DMS153 treated with DMSO at 0.1 percent for 48 hours (cell line): ENCODE measurements at regions not wholly inside any gene's neighbourhood (a gene's known extent, or its start where the extent isn't known, plus 50 kb on each side); places are given as distances from the start of the nearest gene placed in this dataset.
A peak's percentile ranks its signal among the peaks of the same experiment; 100 is the strongest.

ENCODE experiments used
- DNase-seq: peaks from one replicate; lab custom pipeline; 2025; ENCODE audit not compliant: unreplicated experiment; lab: John Stamatoyannopoulos, UW

DNA sequence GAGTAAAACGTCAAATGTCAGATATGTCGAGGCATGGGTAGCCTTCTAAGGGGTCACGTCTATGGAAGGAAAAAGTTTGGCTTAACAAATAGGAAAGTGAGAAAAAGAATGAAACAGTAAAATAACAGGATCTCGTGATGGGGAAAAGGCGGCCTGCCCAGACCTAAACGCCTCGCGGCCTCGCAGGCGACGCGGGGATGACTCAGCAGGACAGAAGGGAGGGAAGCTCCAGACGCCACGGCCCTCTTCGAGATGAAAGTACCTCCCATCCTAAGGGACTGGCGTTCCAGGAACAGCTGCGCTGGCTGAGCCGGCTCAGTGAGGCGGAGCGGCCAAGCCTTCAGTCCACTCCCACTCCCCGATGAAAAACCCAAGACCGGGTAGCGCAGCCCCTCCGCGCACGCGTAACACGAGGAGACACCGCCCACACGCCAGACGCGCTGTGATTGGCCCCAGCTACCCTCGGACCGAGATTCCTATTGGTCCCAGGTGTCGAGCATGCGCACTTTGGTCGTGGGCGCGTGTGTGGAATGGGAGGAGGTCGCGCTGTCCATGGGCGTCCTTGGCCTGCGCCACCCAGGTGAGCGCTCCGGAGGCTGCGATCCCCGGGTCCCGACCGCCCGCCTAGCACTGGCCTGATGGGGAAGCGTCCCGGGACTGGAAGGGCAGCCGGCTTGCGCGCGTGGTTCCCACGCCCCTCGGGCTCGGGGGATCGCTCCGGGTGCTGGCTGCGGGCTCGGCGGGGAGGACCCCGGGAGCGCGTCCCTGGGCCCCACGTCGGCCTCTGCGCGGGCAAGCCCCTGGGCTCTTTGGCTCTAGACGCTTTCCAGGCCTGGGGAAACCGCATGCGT, 588.5 kb downstream of the MTRR start:
- peak; percentile 95 for DNase-seq

GRCh38 chr5:8458038-8458383, 589.1 kb downstream of the MTRR start:
- DNase-seq, result no peak

GRCh38 chr5:8461543-8461942, 592.6 kb downstream of the MTRR start:
- no peak for DNase-seq

DNA sequence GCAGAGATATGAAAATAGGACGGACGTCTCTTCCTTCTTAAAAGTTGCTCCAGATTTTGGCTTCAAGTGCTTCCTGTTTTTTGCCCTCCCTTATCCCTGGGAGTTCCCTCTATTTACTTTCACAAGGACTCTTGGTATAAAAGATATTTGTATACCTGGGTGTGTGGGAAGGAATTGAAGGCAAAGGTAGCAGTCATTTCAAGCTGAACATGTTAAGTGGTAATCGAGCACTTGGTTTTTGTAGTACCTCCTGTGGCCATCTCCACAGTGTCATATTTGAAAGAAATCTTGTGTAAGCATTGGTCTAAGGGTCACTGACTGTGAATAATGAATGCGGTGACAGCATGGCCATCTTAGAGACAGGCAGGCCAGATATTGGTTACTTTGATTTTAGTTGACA, 593.6 kb downstream of the MTRR start:
- DNase-seq, result no peak

DNA sequence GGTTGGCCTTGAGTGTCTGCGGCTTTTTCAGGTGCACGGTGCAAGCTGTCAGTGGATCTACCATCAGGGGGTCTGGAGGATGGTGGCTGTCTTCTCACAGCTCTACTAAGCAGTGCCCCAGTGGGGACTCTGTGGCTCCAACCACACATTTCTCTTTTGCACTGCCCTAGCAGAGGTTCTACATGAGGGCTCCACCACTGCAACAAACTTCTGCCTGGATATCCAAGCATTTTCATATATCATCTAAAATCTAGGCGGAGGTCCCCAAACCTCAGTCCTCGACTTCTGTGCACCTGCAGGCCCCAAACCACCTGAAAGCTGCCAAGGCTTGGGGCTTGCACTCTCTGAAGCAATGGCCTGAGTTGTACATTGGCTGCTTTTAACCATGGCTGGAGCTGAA, 601.5 kb downstream of the MTRR start:
- DNase-seq, result no peak

- no peak for DNase-seq
These were observed 602.6 kb downstream of the MTRR start for GRCh38 chr5:8471581-8471980.

DNA sequence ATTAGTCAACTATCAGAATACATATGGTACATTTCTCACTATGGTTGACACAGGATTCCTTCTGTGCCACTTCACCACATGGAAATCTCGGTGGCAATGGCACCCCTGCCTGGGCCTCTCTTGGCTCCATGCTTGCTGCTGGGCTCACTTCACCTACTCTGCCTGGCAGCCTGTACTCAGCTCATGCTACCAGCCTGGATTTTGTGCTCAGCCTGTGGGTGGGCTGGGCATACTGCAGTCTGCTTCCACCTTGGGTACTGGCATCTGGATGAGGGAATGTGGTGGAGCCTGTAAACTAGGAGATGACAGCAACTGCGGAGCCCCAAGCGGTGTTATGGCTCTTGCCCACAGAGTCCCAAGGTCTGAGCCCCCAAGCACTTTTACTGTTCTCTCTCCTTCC, 604.1 kb downstream of the MTRR start:
- no peak for DNase-seq

DNA sequence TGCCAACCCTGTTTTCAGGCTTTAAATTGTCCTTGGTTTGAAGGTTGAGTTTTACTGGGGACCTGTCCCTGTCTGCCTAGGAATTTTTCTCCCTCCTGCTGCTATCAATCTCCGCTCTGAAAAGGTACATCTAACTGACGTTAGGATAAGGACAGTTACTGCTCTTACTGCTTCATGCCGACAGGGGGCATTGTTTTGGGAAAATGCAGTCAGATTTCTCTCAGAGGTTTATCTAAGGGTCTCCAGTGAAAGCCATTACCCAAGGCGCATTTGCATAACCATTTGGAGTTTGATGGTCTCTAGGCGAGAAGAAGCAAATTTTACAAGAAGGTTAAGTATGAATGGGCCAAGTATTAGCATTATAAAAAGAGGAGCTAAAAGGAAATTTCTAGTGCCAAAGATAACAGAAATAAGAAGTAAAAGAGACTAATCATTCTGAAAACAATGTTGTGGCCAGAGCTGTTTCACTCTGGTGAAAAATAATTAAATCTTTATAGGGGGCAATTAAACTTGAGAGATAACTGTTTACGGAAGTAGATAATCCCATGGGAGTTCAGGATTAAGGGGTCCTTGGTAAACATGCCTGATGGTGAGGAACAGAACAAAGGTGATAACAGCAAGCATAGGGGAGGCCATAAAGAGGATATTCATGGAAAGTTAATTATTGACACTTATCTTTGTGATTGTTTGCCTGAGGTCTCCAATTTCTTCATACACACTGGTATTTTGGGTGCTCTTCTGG, 605.0 kb downstream of the MTRR start:
- DNase-seq, result no peak

GRCh38 chr5:8474569-8474930, 605.6 kb downstream of the MTRR start:
- no peak for DNase-seq

GRCh38 chr5:8478326-8478725, 609.4 kb downstream of the MTRR start:
- no peak for DNase-seq

DNA sequence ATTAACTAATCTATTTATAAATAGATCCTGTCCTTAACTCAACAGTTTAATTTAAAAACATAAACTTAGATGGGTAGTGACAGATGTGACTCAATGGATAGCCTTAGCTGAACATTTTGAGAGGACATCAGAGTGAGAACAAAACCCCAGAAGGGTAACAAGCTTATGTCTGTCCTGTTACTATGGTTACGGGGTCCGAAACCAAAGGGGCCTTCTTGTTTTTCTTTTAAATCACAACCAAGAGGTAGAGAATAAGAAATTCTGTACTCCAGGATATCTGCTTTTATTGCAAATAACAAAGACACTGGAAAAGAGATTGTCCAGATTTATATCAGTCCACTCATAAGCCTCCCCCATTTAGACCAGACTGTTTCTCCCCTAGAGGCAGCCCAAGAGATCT, 612.1 kb downstream of the MTRR start:
- DNase-seq, result no peak

DNA sequence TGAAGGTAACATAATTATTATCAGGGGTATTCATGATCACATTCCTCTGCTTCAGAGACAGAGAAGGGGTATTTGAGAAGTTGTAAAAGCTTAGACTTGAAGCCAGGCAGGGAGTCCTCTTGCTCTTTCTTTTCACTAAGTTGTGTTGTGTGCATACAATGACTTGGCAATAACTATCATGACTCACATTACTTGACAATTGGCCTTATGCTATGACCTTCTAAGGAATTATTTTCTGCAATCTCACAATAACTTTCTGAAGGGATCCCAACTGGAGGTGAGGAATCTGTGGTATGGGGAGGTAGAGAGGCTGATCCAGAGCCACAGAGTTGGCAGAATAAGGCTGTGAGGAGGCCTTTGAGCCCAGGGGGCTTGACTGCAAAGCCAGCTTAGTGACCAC, 622.3 kb downstream of the MTRR start:
- no peak for DNase-seq

DNA sequence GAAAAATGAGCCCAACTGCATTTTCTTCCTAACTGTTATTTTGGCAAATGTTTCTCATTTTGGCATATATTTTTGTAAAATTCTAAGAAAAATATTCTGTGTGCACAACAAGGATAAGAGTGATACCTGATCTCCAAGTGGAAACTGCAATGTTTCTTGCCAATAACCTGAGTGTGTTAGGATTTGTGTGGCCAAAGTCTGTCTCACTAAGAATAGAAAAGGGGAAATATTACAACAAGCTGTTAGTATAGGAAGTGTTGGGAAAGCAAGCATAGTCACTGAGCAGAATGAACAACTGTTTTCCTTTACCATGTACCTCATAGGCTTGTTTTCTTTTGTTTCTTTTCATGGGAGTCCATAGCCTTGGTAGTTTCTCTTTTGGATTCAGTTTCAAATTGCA, 624.2 kb downstream of the MTRR start:
- no peak for DNase-seq

DNA sequence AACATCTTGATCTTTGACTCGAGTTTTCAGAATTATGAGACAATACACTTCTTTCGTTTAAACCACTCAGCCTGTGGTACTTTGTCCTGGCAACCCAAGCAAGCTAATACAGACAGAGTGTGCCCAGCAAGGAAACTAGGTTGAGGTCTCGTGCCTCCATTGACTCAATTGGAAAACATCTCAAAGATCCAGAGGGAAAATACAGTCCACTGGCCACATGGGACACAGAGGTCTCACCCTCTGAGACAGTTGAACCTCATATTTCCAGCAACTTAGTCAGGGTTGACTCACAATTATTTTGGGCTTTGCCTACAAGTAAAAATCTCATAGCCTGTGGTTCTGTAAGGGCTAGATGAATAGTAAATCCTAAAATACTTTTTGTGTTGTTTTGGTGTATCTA, 631.5 kb downstream of the MTRR start:
- no peak for DNase-seq

DNA sequence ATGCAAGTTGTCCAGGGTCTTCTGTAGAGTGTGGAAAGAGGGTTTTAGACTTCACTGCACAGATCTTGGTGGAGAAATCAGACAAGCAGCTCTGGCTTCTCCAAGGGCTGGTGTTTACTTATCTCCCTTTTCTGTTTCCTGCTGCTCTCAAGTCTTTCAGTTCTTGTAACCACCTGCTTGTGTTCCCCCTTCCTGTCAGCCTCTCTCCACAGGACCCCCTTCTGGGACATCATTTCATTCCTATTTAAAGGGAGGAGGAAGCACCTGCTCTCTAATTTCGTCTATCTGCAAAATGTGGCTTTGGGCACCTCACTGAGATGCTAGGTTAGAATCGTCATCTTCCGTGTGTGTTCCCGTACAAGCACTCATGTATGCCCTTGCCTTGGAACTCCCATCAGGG, 636.2 kb downstream of the MTRR start:
- no peak for DNase-seq

- DNase-seq, result no peak
These were observed 639.3 kb downstream of the MTRR start for GRCh38 chr5:8508231-8508630.

- no peak for DNase-seq
These were observed 647.4 kb downstream of the MTRR start for GRCh38 chr5:8516356-8516755.

DNA sequence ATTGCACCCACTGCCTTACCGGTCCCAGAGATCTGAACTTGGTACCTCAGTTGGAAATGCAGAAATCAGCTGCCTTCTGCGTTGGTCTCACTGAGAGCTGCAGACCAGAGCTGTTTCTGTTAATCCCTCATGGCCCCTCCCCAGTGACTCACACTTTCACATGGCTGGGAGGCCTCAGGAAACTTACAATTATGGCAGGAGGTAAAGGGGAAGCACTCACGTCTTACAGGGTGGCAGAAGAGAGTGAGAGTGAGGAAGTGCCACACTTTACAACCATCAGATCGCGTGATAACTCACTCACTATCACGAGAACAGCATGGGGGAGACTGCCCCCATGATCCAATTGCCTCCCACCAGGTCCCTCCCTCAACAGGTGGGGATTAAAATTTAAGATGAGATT, 648.5 kb downstream of the MTRR start:
- no peak for DNase-seq

GRCh38 chr5:8520917-8521316, 652.0 kb downstream of the MTRR start:
- DNase-seq, result no peak

DNA sequence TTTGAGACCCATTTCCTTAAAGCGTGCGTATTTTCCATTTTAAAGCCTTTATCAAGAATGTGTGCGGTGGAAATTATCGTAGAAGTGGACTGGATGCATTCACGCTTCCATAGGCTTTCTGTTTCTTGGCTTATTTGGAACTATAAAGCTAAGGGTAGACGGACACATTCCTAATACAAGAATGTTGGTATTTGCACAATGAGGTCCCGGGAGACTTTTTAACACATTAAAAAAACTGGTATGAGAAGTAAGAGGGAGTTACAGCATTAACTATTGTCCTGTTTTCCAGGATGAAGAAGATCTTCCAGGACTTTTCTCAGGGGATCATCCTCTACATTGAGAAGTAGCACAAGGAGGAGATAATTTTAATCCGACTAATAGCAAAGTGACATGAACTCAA, 653.0 kb downstream of the MTRR start:
- DNase-seq, result no peak

DNA sequence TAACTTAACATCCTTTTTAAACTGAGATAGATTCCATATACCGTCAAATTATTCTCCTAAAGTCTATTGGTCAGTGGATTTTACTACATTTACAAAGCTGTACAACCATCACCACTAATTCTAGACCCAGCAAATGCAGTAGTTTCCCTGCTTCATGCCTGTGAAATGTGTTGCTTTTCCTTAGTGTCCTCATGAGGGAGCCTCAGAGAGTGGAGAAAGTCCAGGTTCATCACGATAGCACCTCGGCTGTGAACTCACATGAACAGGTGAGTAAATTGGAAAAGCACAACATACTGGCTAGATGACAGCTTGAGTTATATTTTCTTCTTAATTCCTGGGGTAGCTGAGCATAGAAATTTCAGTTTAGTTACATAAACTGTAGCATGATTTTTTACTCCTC, 653.7 kb downstream of the MTRR start:
- no peak for DNase-seq

DNA sequence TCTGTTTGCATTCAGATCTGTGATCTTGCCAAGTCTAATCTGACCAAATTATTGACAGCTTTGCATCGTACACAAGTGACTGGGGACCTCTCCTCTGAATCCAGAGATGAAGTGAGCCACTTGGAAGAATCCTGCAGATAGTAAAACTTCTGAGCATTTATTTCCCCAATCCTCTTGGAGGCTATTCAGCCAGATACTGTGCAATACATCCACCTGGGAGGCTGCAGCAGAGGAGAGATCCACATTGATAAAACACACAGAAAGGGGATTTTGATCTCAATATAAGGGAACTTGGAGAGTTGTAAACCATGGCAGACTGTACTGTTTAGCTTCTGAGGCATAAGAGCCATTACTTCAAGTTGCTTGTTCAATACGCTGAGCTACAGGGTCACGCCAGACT, 654.6 kb downstream of the MTRR start:
- no peak for DNase-seq

GRCh38 chr5:8525819-8526218, 656.9 kb downstream of the MTRR start:
- DNase-seq, result no peak
